PC-9 (cell line): ENCODE measurements at regions not wholly inside any gene's neighbourhood (a gene's known extent, or its start where the extent isn't known, plus 50 kb on each side); places are given as distances from the start of the nearest gene placed in this dataset.

Source experiments
- BruUV-seq: library from RNA; stranded (reverse); fragments of 400-500 nt; replicated peaks from 2 replicates; lab custom pipeline; 2021; lab: Mats Ljungman, UMichigan
- CTCF ChIA-PET: fragments of 300-600 bp; sonication (Branson Sonifier 250); formaldehyde crosslinking; loops from one replicate; lab custom pipeline; 2022; ENCODE audit warnings: antibody characterized with exemption; lab: Charles Lee
- POLR2A ChIA-PET: fragments of 300-600 bp; sonication (Branson Sonifier 250); formaldehyde crosslinking; loops from one replicate; lab custom pipeline; 2022; ENCODE audit warnings: antibody characterized with exemption; ENCODE audit not compliant: unreplicated experiment; lab: Charles Lee
- DNase-seq, 2 experiments: peaks; one replicate each; pipeline versions ENCODE4 v3.0.0 to v3.0.0-alpha.2; 2015 to 2022; ENCODE audit warnings: mixed read lengths in 1 of 2
- H2AFZ ChIP-seq: fragments of 200-600 bp; sonication (generic); 2 replicates; pipeline ENCODE4 v1.8.1; 2017; ENCODE audit warnings: antibody characterized with exemption
- H3F3A ChIP-seq: fragments of 200-600 bp; sonication (generic); 2 replicates; pipeline ENCODE4 v1.8.1; 2017; ENCODE audit warnings: antibody characterized with exemption, mild to moderate bottlenecking, low read depth; ENCODE audit not compliant: insufficient read depth
- H3K27ac ChIP-seq: fragments of 200-600 bp; sonication (generic); 2 replicates; pipeline ENCODE4 v1.6.1; 2016; ENCODE audit warnings: mixed run types
- H3K27me3 ChIP-seq: fragments of 200-600 bp; sonication (generic); 2 replicates; pipeline ENCODE4 v1.6.1; 2016; ENCODE audit warnings: low read depth, mixed run types; ENCODE audit not compliant: insufficient read depth
- H3K36me3 ChIP-seq: fragments of 200-600 bp; sonication (generic); 2 replicates; pipeline ENCODE4 v1.6.1; 2016; ENCODE audit warnings: low read depth, mixed run types
- H3K4me1 ChIP-seq: fragments of 200-600 bp; sonication (generic); replicated peaks from 2 replicates; pipeline ENCODE4 v1.6.1; 2016; ENCODE audit warnings: mixed run types; ENCODE audit not compliant: insufficient read depth
- H3K4me2 ChIP-seq: fragments of 200-600 bp; sonication (generic); 2 replicates; pipeline ENCODE4 v1.6.1; 2017; ENCODE audit warnings: mixed run types
- H3K4me3 ChIP-seq: fragments of 200-600 bp; sonication (generic); 2 replicates; pipeline ENCODE4 v1.6.1; 2016; ENCODE audit warnings: mixed run types
- H3K79me2 ChIP-seq: fragments of 200-600 bp; sonication (generic); 2 replicates; pipeline ENCODE4 v1.6.1; 2017; ENCODE audit warnings: low read depth, mixed run types
- H3K9me2 ChIP-seq: fragments of 200-600 bp; sonication (generic); 2 replicates; pipeline ENCODE4 v1.8.1; 2017; ENCODE audit warnings: mild to moderate bottlenecking; ENCODE audit not compliant: insufficient read depth
- H3K9me3 ChIP-seq: fragments of 200-600 bp; sonication (generic); 2 replicates; pipeline ENCODE4 v1.8.1; 2016; ENCODE audit warnings: low read depth; ENCODE audit not compliant: insufficient read depth
- H4K20me1 ChIP-seq: fragments of 200-600 bp; sonication (generic); 2 replicates; pipeline ENCODE4 v1.8.1; 2017; ENCODE audit not compliant: insufficient read depth
- EZH2 ChIP-seq: fragments of 200-600 bp; sonication (generic); IDR thresholded peaks from 2 replicates; pipeline ENCODE4 v1.8.0; 2017; ENCODE audit warnings: antibody characterized with exemption, low read depth
- intact Hi-C: fragments of 100-400 bp; cut with micrococcal nuclease; formaldehyde crosslinking; loops from one replicate; pipeline ENCODE4 v1.10.0; 2022; ENCODE audit not compliant: unreplicated experiment
- TF ChIP-seq, protein P1 (sequence below): fragments of 200-600 bp; sonication (generic); conservative IDR thresholded peaks from 2 replicates; pipeline ENCODE4 v1.6.1; 2017; ENCODE audit warnings: mixed run types, antibody characterized with exemption, mild to moderate bottlenecking, moderate library complexity

- CTCF ChIA-PET, result no interaction called here
- Histone ChIP-seq H3K4me3 (no peak overlapping the region), H3K36me3 (no peaks in the 10 kb centered on the region), H3K27me3 (peaks cover 73% of the 10 kb centered on the region), H3K9me3 (no peaks in the 10 kb centered on the region), H3K79me2 (no peaks in the 10 kb centered on the region), H3K4me2 (no peak overlapping the region), H3K27ac (no peak overlapping the region), H3F3A (no peaks in the 10 kb centered on the region), H2AFZ (no peak overlapping the region), H4K20me1 (no peaks in the 10 kb centered on the region), H3K9me2 (no peaks in the 10 kb centered on the region), H3K4me1 (no peaks in the 10 kb centered on the region)
- POLR2A ChIA-PET, result no interaction called here
- TF ChIP-seq, protein P1, sequence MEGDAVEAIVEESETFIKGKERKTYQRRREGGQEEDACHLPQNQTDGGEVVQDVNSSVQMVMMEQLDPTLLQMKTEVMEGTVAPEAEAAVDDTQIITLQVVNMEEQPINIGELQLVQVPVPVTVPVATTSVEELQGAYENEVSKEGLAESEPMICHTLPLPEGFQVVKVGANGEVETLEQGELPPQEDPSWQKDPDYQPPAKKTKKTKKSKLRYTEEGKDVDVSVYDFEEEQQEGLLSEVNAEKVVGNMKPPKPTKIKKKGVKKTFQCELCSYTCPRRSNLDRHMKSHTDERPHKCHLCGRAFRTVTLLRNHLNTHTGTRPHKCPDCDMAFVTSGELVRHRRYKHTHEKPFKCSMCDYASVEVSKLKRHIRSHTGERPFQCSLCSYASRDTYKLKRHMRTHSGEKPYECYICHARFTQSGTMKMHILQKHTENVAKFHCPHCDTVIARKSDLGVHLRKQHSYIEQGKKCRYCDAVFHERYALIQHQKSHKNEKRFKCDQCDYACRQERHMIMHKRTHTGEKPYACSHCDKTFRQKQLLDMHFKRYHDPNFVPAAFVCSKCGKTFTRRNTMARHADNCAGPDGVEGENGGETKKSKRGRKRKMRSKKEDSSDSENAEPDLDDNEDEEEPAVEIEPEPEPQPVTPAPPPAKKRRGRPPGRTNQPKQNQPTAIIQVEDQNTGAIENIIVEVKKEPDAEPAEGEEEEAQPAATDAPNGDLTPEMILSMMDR, result no peak
- no peak for TF ChIP-seq EZH2
- intact Hi-C loops, result no loop called here
- no TSS peak for BruUV-seq
- DNase-seq, result no peak
Measured at GRCh38 chr12:124174451-124175348, 120.2 kb upstream of the RFLNA start.

DNA sequence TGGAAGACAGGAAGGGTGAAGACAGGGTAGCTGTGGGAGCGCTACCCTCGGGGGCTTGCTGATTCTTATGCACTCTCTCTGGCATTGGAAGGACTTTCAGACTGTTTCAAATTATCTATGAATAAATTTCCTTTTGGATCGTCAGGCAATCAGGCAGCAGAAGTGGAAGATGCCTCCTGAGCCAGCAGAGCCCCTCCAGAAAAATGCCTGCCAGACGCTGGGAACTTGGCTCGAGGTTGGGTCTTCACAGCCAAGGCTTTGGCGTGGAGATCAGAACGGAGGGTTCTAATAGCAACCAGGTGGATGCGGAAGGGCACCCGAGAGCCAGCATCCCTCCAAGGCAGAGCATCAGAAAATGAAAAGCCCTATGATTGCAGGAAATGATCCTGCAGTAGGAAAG lies 119.2 kb upstream of the RFLNA start:
- DNase-seq, result no peak
- Histone ChIP-seq H3F3A (no peaks in the 10 kb centered on the region), H3K27ac (no peak overlapping the region), H3K9me3 (no peaks in the 10 kb centered on the region), H3K4me2 (no peak overlapping the region), H3K9me2 (no peaks in the 10 kb centered on the region), H3K27me3 (peaks cover 67% of the 10 kb centered on the region), H3K4me1 (no peaks in the 10 kb centered on the region), H3K79me2 (no peaks in the 10 kb centered on the region), H4K20me1 (no peaks in the 10 kb centered on the region), H3K36me3 (no peaks in the 10 kb centered on the region), H3K4me3 (no peak overlapping the region), H2AFZ (no peak overlapping the region)
- TF ChIP-seq, protein P1, result no peak
- TF ChIP-seq EZH2, result no peak
- CTCF ChIA-PET, result no interaction called here
- intact Hi-C loops, result no loop called here
- POLR2A ChIA-PET, result no interaction called here
- BruUV-seq, result no TSS peak

DNA sequence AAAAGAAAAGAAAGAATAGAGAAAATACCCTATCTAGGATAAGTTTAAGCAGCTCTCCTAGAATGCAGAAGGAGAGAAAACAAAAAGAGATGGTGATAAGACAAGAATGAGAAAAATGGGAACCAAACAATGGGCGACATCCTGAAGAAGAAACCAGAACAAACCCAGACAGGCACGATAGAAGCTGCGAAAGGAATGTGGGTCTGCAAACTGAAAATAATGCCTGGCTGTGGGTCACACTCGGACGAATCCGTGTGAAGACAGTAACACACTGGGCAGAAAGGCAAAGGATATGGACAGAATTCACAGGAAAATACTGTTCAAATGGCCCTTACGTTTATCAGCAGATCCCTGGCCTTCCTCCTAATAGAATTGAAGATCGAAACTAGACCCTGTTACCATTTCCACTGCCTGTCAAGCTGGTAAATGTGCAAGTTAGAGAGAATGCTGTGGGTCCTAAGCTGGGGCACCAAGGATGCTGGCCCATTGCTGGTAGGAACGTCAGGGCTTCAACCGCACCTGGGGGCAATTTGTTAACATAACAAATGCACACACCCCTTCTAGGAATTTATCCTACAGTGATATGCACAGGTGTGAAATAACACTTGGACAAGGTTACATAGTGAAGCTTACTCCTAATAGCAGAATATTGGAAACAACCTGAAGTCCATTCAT lies 117.5 kb upstream of the RFLNA start:
- TF ChIP-seq, protein P1, result no peak
- TF ChIP-seq EZH2, result no peak
- no peaks in the 10 kb centered on the region for H3K9me2 ChIP-seq
- peaks cover 55% of the 10 kb centered on the region for H3K27me3 ChIP-seq
- no peak overlapping the region for H2AFZ ChIP-seq
- ChIA-PET CTCF (interaction anchor here (0.7 kb wide), 1 partner anchor 576 kb away, joined by 7 read pairs; no protein-coding TSS in a partner anchor), POLR2A (no interaction called here)
- H3K27ac ChIP-seq, result no peak overlapping the region
- H3K79me2 ChIP-seq, result no peaks in the 10 kb centered on the region
- DNase-seq, result no peak
- H3K4me3 ChIP-seq, result no peak overlapping the region
- BruUV-seq, result no TSS peak
- no peak overlapping the region for H3K4me2 ChIP-seq
- H3K9me3 ChIP-seq, result no peaks in the 10 kb centered on the region
- H4K20me1 ChIP-seq, result no peaks in the 10 kb centered on the region
- H3K4me1 ChIP-seq, result no peaks in the 10 kb centered on the region
- intact Hi-C loops, result no loop called here
- H3F3A ChIP-seq, result no peaks in the 10 kb centered on the region
- H3K36me3 ChIP-seq, result no peaks in the 10 kb centered on the region
